ENCODE measurements at regions not wholly inside any gene's neighbourhood (a gene's known extent, or its start where the extent isn't known, plus 50 kb on each side); places are given as distances from the start of the nearest gene placed in this dataset.
"Not testable (repeated sequence)": the region's sequence is repeated elsewhere in the genome, so short reads cannot be mapped to it uniquely, and the experiment has no call there.

GRCh38 chr1:227422581-227422980, 104.3 kb upstream of the CDC42BPA start:
- in situ Hi-C loops (cut with HindIII; ENCODE audit: low sequenced_read_pairs): no loop called here
- no peak for DNase-seq (ENCODE audit: low spot score)

GRCh38 chr1:227420147-227420546, 101.9 kb upstream of the CDC42BPA start:
- in situ Hi-C loops (cut with HindIII; ENCODE audit: low sequenced_read_pairs): no loop called here
- no peak for DNase-seq (ENCODE audit: low spot score)

GRCh38 chr1:227417756-227418480, 99.6 kb upstream of the CDC42BPA start:
- DNase-seq (ENCODE audit: low spot score): no peak

GRCh38 chr1:227416156-227416830, 98.0 kb upstream of the CDC42BPA start:
- in situ Hi-C loops (cut with HindIII; ENCODE audit: low sequenced_read_pairs): no loop called here
- no peak for DNase-seq (ENCODE audit: low spot score)

More at GRCh38 chr1:227417756-227418480, 99.6 kb upstream of the CDC42BPA start:
- in situ Hi-C loops (cut with HindIII; ENCODE audit: low sequenced_read_pairs): no loop called here

GRCh38 chr1:227415115-227415790, 97.0 kb upstream of the CDC42BPA start:
- no peak for DNase-seq (ENCODE audit: low spot score)
- in situ Hi-C loops (cut with HindIII; ENCODE audit: low sequenced_read_pairs): no loop called here

GRCh38 chr1:227411066-227411465, 92.8 kb upstream of the CDC42BPA start:
- DNase-seq (ENCODE audit: low spot score): no peak
- in situ Hi-C loops (cut with HindIII; ENCODE audit: low sequenced_read_pairs): no loop called here

GRCh38 chr1:227406332-227406731, 88.0 kb upstream of the CDC42BPA start:
- in situ Hi-C loops (cut with HindIII; ENCODE audit: low sequenced_read_pairs); DNase-seq (ENCODE audit: low spot score): not testable (repeated sequence)

GRCh38 chr1:227403535-227403934, 85.2 kb upstream of the CDC42BPA start:
- no peak for DNase-seq (ENCODE audit: low spot score)
- in situ Hi-C loops (cut with HindIII; ENCODE audit: low sequenced_read_pairs): no loop called here

GRCh38 chr1:227401562-227402342, 83.5 kb upstream of the CDC42BPA start:
- no peak for DNase-seq (ENCODE audit: low spot score)
- in situ Hi-C loops (cut with HindIII; ENCODE audit: low sequenced_read_pairs): no loop called here

- in situ Hi-C loops (cut with HindIII; ENCODE audit: low sequenced_read_pairs): no loop called here
- DNase-seq (ENCODE audit: low spot score): no peak
Measured at GRCh38 chr1:227399152-227399730, 80.9 kb upstream of the CDC42BPA start.

GRCh38 chr1:227397354-227397978, 79.2 kb upstream of the CDC42BPA start:
- no peak for DNase-seq (ENCODE audit: low spot score)
- in situ Hi-C loops (cut with HindIII; ENCODE audit: low sequenced_read_pairs): no loop called here

- DNase-seq (ENCODE audit: low spot score): no peak
- in situ Hi-C loops (cut with HindIII; ENCODE audit: low sequenced_read_pairs): no loop called here
Measured at GRCh38 chr1:227396539-227397353, 78.5 kb upstream of the CDC42BPA start.

- DNase-seq (ENCODE audit: low spot score): no peak
- in situ Hi-C loops (cut with HindIII; ENCODE audit: low sequenced_read_pairs): no loop called here
Measured at GRCh38 chr1:227395426-227396028, 77.2 kb upstream of the CDC42BPA start.

GRCh38 chr1:227392984-227393764, 74.9 kb upstream of the CDC42BPA start:
- DNase-seq (ENCODE audit: low spot score): no peak
- in situ Hi-C loops (cut with HindIII; ENCODE audit: low sequenced_read_pairs): no loop called here

GRCh38 chr1:227391879-227392278, 73.6 kb upstream of the CDC42BPA start:
- in situ Hi-C loops (cut with HindIII; ENCODE audit: low sequenced_read_pairs): no loop called here
- no peak for DNase-seq (ENCODE audit: low spot score)

- no peak for DNase-seq (ENCODE audit: low spot score)
- in situ Hi-C loops (cut with HindIII; ENCODE audit: low sequenced_read_pairs): no loop called here
Measured at GRCh38 chr1:227391211-227391610, 72.9 kb upstream of the CDC42BPA start.

GRCh38 chr1:227390525-227390924, 72.2 kb upstream of the CDC42BPA start:
- DNase-seq (ENCODE audit: low spot score): no peak
- in situ Hi-C loops (cut with HindIII; ENCODE audit: low sequenced_read_pairs): no loop called here

Measured in G401 (cell line).